ENCODE measurements at regions not wholly inside any gene's neighbourhood (a gene's known extent, or its start where the extent isn't known, plus 50 kb on each side); places are given as distances from the start of the nearest gene placed in this dataset.

DNA sequence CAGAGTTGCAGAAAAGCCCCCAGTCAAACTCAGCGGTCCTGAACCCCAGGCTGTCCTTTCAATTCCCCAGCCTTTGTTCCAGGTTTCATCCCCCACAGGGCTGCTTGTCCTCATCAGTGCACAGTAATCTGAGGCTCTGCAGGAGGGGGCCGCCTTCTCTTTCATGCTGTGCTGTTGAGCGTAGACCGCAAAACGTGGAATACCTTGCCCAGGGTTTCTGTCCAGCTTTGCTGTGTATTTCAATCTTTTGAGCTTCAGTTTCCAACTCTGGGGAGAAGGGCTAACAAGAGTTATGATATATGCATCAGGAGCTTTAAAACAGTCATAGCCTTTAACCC lies 64.8 kb downstream of the FAM43A start:
- H3K9ac ChIP-seq (ENCODE audit: insufficient read depth, low read depth, low read length) = no peak overlapping the region
- H2AFZ ChIP-seq (ENCODE audit: low read length) = no peak overlapping the region
- peaks cover 1 to 16% of the 10 kb centered on the region in 2 experiments; a peak in 2 of 5 replicates for H3K27me3 ChIP-seq (ENCODE audit: control insufficient read depth in 1 of 2, insufficient read depth in 2 of 2, low read length in 2 of 2)
- ChIA-PET POLR2A (interaction anchor here (0.7 to 2.5 kb wide), 3 partner anchors 19 to 68 kb away, joined by 3 to 7 read pairs (median 3); no protein-coding TSS in a partner anchor), CTCF (ENCODE audit: low intra/inter-chr PET ratio, low total read pairs) (no interaction called here)
- H3K36me3 ChIP-seq (replicated peaks in 1 of 2; ENCODE audit: control insufficient read depth in 1 of 2, insufficient read depth in 2 of 2, low read length in 2 of 2) = no peaks in the 10 kb centered on the region
- H3K4me2 ChIP-seq (ENCODE audit: low read depth, low read length) = peak overlapping the region; percentile 59
- in situ Hi-C loops (cut with HindIII; ENCODE audit: extremely low pct_ligation_motif_present, low pct_unique_long_range_greater_than_20kb) = no loop called here
- peaks cover 40% of the 10 kb centered on the region for H3K4me1 ChIP-seq (ENCODE audit: insufficient read depth, low read length)
- TF ChIP-seq MTA3 (CRISPR knock-in tag; IDR thresholded peaks at IDR 0.05) (no peak), ZNF749 (CRISPR knock-in tag; IDR thresholded peaks at IDR 0.05; ENCODE audit: borderline replicate concordance) (no peak), ZNF460 (CRISPR knock-in tag; IDR thresholded peaks at IDR 0.05; ENCODE audit: borderline replicate concordance) (no peak), ELF3 (CRISPR knock-in tag; IDR thresholded peaks at IDR 0.05) (no peak), THYN1 (CRISPR knock-in tag; IDR thresholded peaks at IDR 0.05; ENCODE audit: borderline replicate concordance, low read depth) (no peak), SATB2 (CRISPR knock-in tag; IDR thresholded peaks at IDR 0.05) (no peak), NFYC (CRISPR knock-in tag; IDR thresholded peaks at IDR 0.05) (no peak), NCOA5 (CRISPR knock-in tag; IDR thresholded peaks at IDR 0.05) (no peak), ZNF629 (CRISPR knock-in tag; conservative IDR thresholded peaks at IDR 0.05) (no peak)
- TF ChIP-seq, protein P1, sequence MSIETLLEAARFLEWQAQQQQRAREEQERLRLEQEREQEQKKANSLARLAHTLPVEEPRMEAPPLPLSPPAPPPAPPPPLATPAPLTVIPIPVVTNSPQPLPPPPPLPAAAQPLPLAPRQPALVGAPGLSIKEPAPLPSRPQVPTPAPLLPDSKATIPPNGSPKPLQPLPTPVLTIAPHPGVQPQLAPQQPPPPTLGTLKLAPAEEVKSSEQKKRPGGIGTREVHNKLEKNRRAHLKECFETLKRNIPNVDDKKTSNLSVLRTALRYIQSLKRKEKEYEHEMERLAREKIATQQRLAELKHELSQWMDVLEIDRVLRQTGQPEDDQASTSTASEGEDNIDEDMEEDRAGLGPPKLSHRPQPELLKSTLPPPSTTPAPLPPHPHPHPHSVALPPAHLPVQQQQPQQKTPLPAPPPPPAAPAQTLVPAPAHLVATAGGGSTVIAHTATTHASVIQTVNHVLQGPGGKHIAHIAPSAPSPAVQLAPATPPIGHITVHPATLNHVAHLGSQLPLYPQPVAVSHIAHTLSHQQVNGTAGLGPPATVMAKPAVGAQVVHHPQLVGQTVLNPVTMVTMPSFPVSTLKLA (IDR thresholded peaks at IDR 0.05) = no peak
- peak; percentile 16 for ATAC-seq
- no peak overlapping the region for H3K27ac ChIP-seq (ENCODE audit: extremely low read length, insufficient read depth, low read length)
- 60% methylated on average over 5 of the region's 5 CpGs for WGBS (ENCODE audit: low lambda C conversion rate)
- no TSS peak for BruUV-seq (replicated peaks)
- H3K9me3 ChIP-seq (ENCODE audit: low read length) = no peaks in the 10 kb centered on the region
- no peak for FAIRE-seq
- intact Hi-C loops (cut with micrococcal nuclease; ENCODE audit: unreplicated experiment) = no loop called here
- no peak for DNase-seq (ENCODE audit: low spot score)
- H3K79me2 ChIP-seq (ENCODE audit: insufficient read depth, low read length) = no peaks in the 10 kb centered on the region
- H3K4me3 ChIP-seq (replicated peaks in 1 of 3; ENCODE audit: insufficient read depth in 1 of 3, low read depth in 2 of 3, low read length in 3 of 3) = 0 out of 6 replicates have a peak overlapping the region, but pooled peaks of 1 of the 3 experiments have one; percentile 33
- H4K20me1 ChIP-seq (ENCODE audit: insufficient read depth, low read length) = no peaks in the 10 kb centered on the region
